Upper lobe of right lung (tissue), 1 donor: ENCODE measurements at regions not wholly inside any gene's neighbourhood (a gene's known extent, or its start where the extent isn't known, plus 50 kb on each side); places are given as distances from the start of the nearest gene placed in this dataset.

Experiments used
- ATAC-seq: fragments of 200-7000 bp; cut with Tn5 transposase; one replicate; pipeline ENCODE4 v1.9.1; 2020; ENCODE audit warnings: mild to moderate bottlenecking, moderate library complexity
- DNase-seq: peaks from one replicate; pipeline ENCODE4 v3.0.0-alpha.2; 2020
- H3K27ac ChIP-seq: fragments of 200-600 bp; one replicate; pipeline ENCODE4 v1.8.0; 2022
- H3K27me3 ChIP-seq: fragments of 200-600 bp; one replicate; pipeline ENCODE4 v1.8.0; 2022; ENCODE audit warnings: mild to moderate bottlenecking
- H3K36me3 ChIP-seq: fragments of 200-600 bp; one replicate; pipeline ENCODE4 v1.8.0; 2022
- H3K4me1 ChIP-seq: fragments of 200-600 bp; one replicate; pipeline ENCODE4 v1.8.0; 2022
- H3K4me3 ChIP-seq: fragments of 200-600 bp; one replicate; pipeline ENCODE4 v1.8.0; 2022; ENCODE audit warnings: mild to moderate bottlenecking
- H3K9me3 ChIP-seq: fragments of 200-600 bp; one replicate; pipeline ENCODE4 v1.8.0; 2022
- CTCF ChIP-seq: fragments of 200-600 bp; IDR thresholded peaks from one replicate; pipeline ENCODE4 v1.8.0; 2022; ENCODE audit warnings: antibody characterized with exemption
- intact Hi-C: fragments of 100-400 bp; cut with DNase I; formaldehyde crosslinking; loops from one replicate; pipeline ENCODE4 v1.11.0; 2022
- donor health status: DM: no; HTN: yes; CAD: no; lungs with severe emphysema.

GRCh38 chrX:113075521-113075920 is 234.9 kb upstream of the AMOT start:
- intact Hi-C loops, result no loop called here
- Histone ChIP-seq H3K4me3 (no peak overlapping the region), H3K27me3 (no peaks in the 10 kb centered on the region), H3K36me3 (no peaks in the 10 kb centered on the region), H3K27ac (no peak overlapping the region), H3K4me1 (no peaks in the 10 kb centered on the region), H3K9me3 (no peaks in the 10 kb centered on the region)
- no peak for DNase-seq
- no peak for TF ChIP-seq CTCF
- no peak for ATAC-seq

- Histone ChIP-seq H3K27ac (no peak overlapping the region), H3K4me1 (no peaks in the 10 kb centered on the region), H3K9me3 (no peaks in the 10 kb centered on the region), H3K4me3 (no peak overlapping the region), H3K36me3 (no peaks in the 10 kb centered on the region), H3K27me3 (no peaks in the 10 kb centered on the region)
- no peak for TF ChIP-seq CTCF
- no peak for ATAC-seq
- intact Hi-C loops, result no loop called here
- DNase-seq, result no peak
These were observed 219.1 kb upstream of the AMOT start for GRCh38 chrX:113059714-113060113.

- DNase-seq (no peak), ATAC-seq (no peak)
- Histone ChIP-seq H3K4me3 (no peak overlapping the region), H3K4me1 (no peaks in the 10 kb centered on the region), H3K27me3 (no peaks in the 10 kb centered on the region), H3K27ac (no peak overlapping the region), H3K9me3 (no peaks in the 10 kb centered on the region), H3K36me3 (no peaks in the 10 kb centered on the region)
- TF ChIP-seq CTCF, result no peak
- intact Hi-C loops, result no loop called here
These were observed 218.0 kb upstream of the AMOT start for GRCh38 chrX:113058634-113059033.

GRCh38 chrX:113048896-113049295 is 208.3 kb upstream of the AMOT start:
- no peaks in the 10 kb centered on the region for H3K4me1 ChIP-seq
- H3K4me3 ChIP-seq, result no peak overlapping the region
- no peaks in the 10 kb centered on the region for H3K9me3 ChIP-seq
- no peak for TF ChIP-seq CTCF
- ATAC-seq (no peak), DNase-seq (no peak)
- H3K36me3 ChIP-seq, result no peaks in the 10 kb centered on the region
- no peaks in the 10 kb centered on the region for H3K27me3 ChIP-seq
- intact Hi-C loops, result no loop called here
- no peak overlapping the region for H3K27ac ChIP-seq

- no peaks in the 10 kb centered on the region for H3K36me3 ChIP-seq
- no peaks in the 10 kb centered on the region for H3K4me1 ChIP-seq
- H3K27me3 ChIP-seq, result no peaks in the 10 kb centered on the region
- DNase-seq, result no peak
- H3K4me3 ChIP-seq, result no peak overlapping the region
- intact Hi-C loops, result no loop called here
- TF ChIP-seq CTCF, result no peak
- no peak for ATAC-seq
- no peaks in the 10 kb centered on the region for H3K9me3 ChIP-seq
- no peak overlapping the region for H3K27ac ChIP-seq
These were observed 207.8 kb upstream of the AMOT start for GRCh38 chrX:113048480-113048879.

GRCh38 chrX:113033966-113034680 is 193.5 kb upstream of the AMOT start:
- TF ChIP-seq CTCF, result no peak
- H3K4me3 ChIP-seq, result no peak overlapping the region
- no peaks in the 10 kb centered on the region for H3K27me3 ChIP-seq
- no peak overlapping the region for H3K27ac ChIP-seq
- H3K9me3 ChIP-seq, result no peaks in the 10 kb centered on the region
- DNase-seq (no peak), ATAC-seq (no peak)
- H3K36me3 ChIP-seq, result no peaks in the 10 kb centered on the region
- H3K4me1 ChIP-seq, result no peaks in the 10 kb centered on the region
- intact Hi-C loops, result no loop called here
